Cerebellar cortex (tissue), 1 donor: ENCODE measurements at regions not wholly inside any gene's neighbourhood (a gene's known extent, or its start where the extent isn't known, plus 50 kb on each side); places are given as distances from the start of the nearest gene placed in this dataset.

Experiments
- DNase-seq: peaks from one replicate; pipeline ENCODE4 v3.0.0-alpha.2; 2015; ENCODE audit warnings: low spot score

GRCh38 chr16:6665126-6665525, 667.5 kb upstream of the RBFOX1 start:
- no peak for DNase-seq

GRCh38 chr16:6663668-6664067, 669.0 kb upstream of the RBFOX1 start:
- DNase-seq, result no peak

DNA sequence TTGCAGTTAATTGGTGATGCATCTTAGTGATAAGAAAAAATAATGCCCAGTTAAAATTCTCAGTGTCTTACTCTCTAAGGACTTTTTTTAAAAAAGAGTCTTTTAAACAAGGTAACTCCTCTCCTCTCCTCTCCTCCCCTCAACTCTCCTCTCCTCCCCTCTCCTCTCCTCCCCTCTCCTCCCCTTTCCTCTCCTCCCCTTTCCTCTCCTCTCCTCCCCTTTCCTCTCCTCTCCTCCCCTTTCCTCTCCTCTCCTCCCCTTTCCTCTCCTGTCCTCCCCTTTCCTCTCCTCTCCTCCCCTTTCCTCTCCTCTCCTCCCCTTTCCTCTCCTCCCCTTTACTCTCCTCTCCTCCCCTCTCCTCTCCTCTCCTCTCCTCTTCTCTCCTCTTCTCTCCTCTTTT, 675.9 kb upstream of the RBFOX1 start:
- DNase-seq, result no peak

DNA sequence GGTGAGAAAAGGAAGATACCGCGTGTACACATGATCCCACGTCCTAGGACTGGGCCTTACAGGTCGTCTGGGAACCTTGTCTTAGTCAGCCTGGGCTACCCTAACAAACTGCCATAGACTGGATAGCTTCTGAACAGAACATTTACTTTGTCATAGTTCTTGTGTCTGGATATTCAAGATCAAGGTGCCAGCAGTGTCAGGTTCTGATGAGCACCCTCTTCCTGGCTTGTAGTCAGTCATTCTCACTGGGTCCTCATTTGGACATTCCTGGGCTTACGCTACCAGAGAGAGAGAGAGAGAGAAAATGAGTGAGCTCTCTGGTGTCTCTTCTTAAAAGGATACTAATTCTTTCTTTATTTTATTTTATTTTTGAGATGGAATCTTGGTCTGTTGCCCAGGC, 685.8 kb upstream of the RBFOX1 start:
- peak; percentile 54 for DNase-seq

GRCh38 chr16:6645768-6646568, 686.7 kb upstream of the RBFOX1 start:
- peak; percentile 83 for DNase-seq

DNA sequence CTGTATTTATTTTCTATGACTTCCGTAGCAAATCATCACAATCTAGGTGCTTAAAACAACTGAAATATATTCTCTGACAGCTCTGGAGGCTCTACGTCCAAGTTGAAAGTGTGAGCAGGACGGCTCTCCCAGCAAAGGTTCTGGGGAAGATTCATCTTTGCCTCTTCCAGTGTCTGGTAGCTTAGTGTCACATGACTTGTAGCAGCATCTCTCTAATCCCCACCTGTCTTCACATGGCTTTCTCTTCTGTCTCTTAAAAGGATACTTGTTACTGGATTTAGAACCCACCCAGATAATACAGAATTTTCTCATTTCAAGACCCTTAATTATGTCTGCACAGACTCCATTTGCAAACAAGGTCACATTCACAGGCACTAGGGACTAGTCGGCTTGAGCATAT, 687.7 kb upstream of the RBFOX1 start:
- peak; percentile 47 for DNase-seq

- DNase-seq, result peak; percentile 83
Measured at GRCh38 chr16:6643080-6643686, 689.5 kb upstream of the RBFOX1 start.

DNA sequence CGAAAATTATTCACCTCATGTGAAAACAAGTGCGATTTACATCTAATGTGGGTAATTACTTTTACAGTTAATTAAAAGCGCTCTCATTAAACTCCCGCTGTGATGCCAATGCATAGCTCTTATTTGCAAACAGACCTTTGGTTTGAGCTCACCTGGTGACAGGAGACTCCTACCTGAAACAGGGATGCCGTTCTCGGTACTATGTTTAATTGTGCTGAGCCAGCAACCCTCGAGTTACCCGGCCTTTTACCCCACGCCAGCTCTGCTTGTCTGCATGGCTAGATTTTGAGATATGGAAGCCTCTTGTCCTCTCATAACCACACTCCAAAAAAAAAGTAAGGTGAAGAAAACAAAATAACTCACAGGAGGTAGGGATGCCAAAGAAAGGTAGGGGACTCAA, 690.4 kb upstream of the RBFOX1 start:
- DNase-seq, result no peak

- DNase-seq, result no peak
Measured at GRCh38 chr16:6641091-6641490, 691.6 kb upstream of the RBFOX1 start.

DNA sequence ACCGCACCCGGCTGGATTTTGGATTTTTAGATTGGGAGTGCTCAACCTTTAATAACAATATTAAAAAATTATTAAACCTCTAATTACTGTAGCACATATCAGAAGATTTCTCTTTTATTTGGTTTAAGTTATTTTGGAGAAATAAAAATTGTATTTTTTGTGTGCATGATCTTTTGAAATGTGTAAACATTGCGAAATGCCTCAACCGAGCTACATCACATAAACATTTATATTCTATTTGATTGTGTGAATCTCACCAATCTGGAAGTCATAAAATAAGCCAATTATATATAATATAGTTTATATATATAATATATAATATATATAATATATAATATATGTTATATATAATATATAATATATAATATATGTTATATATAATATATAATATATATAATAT, 696.2 kb upstream of the RBFOX1 start:
- DNase-seq, result no peak

GRCh38 chr16:6634151-6634550, 698.5 kb upstream of the RBFOX1 start:
- DNase-seq, result no peak

- no peak for DNase-seq
Measured at GRCh38 chr16:6633456-6633855, 699.2 kb upstream of the RBFOX1 start.

- DNase-seq, result no peak
Measured at GRCh38 chr16:6629110-6629509, 703.5 kb upstream of the RBFOX1 start.

- DNase-seq, result no peak
Measured at GRCh38 chr16:6625606-6626005, 707.0 kb upstream of the RBFOX1 start.

DNA sequence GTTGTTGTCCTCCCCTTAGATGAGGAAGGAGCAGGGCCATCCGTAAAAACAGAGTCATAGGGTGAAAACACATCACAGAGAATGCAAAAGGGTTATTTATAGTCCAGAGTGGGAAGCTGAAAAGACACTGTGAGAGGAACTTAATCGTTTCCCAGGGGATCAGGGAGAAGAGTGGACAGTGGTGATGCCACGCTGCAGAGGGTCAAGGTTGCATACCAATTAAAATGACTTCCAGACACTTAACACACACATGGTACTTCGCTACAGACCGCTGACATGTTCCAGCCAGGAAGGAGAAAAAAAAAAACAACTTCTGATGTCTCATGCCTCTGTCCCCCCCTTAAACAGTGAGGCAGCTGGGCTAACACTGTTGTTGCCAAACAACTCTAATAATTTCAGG, 713.8 kb upstream of the RBFOX1 start:
- no peak for DNase-seq

DNA sequence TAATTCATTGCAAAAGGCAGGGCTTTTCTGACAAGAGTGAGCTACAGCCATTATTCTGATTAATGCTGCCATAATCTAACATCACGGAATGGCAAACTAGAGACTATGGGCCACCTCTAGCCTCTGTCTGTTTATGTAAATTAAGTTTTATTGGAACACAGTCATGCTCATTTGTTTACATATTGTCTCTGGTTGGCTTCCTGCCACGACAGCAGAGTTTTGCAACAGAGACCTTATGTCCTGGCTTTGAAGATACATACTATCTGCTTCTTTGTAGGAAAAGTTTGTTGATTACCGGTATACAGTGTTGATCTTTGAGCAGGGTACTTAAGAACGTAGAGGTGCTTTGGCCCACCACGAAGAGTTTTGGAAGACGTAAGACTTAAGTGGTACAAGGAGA, 715.9 kb upstream of the RBFOX1 start:
- DNase-seq, result no peak

GRCh38 chr16:6615636-6616035, 717.0 kb upstream of the RBFOX1 start:
- peak; percentile 28 for DNase-seq

GRCh38 chr16:6611535-6611934, 721.1 kb upstream of the RBFOX1 start:
- no peak for DNase-seq

DNA sequence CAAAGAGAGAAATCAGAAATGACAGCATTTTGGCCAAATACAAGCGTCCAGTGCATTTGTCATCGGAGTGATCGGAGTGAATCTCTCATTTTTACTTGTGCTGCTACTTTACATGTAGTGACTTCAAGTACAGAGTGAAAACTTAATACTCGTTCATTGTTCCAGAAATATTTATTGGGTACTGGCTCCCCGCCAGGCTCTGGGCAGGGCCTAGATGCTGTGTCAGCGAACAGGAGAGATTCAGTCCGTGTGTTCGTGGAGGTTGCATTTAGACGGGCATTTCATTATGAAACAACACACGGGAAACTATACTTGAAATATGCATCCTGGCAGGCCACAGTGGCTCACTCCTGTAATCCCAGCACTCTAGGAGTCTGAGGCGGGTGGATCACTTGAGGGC, 727.2 kb upstream of the RBFOX1 start:
- DNase-seq, result no peak

GRCh38 chr16:6603780-6604325, 728.8 kb upstream of the RBFOX1 start:
- DNase-seq, result no peak

GRCh38 chr16:6602405-6602804, 730.2 kb upstream of the RBFOX1 start:
- DNase-seq, result peak; percentile 98

- peak; percentile 71 for DNase-seq
Measured at GRCh38 chr16:6600167-6600566, 732.5 kb upstream of the RBFOX1 start.

DNA sequence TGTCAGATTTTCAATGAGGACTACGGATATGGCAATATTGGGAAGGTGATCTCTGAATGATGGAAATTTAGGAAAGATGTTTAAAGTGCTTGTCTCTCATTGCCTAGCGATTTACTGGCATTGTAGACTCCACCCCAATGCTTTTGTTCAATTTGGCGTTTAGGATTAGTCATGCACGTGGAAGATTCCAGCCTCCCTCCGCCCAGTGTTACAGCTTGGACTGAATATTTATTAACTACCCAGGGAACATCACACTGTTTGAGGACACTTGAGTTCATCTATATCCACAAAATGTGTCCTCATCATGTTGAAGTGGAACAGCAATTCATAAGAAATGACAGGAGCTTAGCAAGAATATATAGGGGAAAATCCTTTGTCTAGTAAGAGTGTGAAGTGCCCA, 738.8 kb upstream of the RBFOX1 start:
- no peak for DNase-seq

GRCh38 chr16:6576606-6577005, 756.0 kb upstream of the RBFOX1 start:
- DNase-seq, result peak; percentile 60
